ENCODE measurements at regions not wholly inside any gene's neighbourhood (a gene's known extent, or its start where the extent isn't known, plus 50 kb on each side); places are given as distances from the start of the nearest gene placed in this dataset.

DNA sequence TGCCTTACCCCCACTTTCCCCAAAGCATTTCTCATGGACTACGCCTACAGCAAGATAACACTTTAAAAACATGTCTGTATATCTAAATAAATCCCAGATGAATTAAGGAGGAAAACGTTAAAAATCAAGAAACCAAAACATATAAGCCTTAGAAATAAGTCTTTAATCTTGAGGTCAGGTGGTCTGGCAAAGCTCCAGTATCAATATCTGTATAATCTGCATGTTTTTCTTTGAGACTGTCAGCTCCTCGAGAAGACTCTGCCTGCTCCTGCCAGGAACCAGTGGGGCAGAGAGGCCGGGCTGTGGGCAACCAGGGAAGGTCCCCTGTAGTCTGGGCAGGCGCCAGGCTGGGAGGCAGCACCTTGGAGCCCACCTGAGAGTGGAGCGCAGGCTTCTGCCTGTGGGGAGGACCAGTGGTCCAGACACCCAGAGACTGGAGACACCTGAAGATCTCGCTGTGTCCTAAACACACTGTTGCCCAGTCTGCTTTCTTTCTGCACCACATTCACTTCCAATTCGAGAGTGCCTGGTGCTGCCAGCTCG is 291.0 kb upstream of the SOX11 start:
- DNase-seq (ENCODE audit: low read depth, low spot score) (no peak), FAIRE-seq (no peak), ATAC-seq (no peak)
- in situ Hi-C loops (cut with MboI) (no loop called here), intact Hi-C loops (cut with micrococcal nuclease; ENCODE audit: unreplicated experiment) (no loop called here)
- 19% methylated on average over 9 of the region's 9 CpGs for WGBS (ENCODE audit: insufficient coverage, insufficient replicate concordance, low lambda C conversion rate, missing lambda C conversion rate)
- CTCF ChIA-PET: no interaction called here
- Histone ChIP-seq H3K4me2 (ENCODE audit: control insufficient read depth, insufficient read depth) (no peak overlapping the region), H4K20me1 (ENCODE audit: control insufficient read depth, insufficient read depth) (no peaks in the 10 kb centered on the region), H3K9ac (ENCODE audit: control insufficient read depth, insufficient read depth, low read length) (no peak overlapping the region), H3K27me3 (replicated peaks in 1 of 2; ENCODE audit: control insufficient read depth in 2 of 2, insufficient read depth in 2 of 2, low read length in 1 of 2) (no peaks in the 10 kb centered on the region), H3K27ac (ENCODE audit: control insufficient read depth, insufficient read depth) (no peak overlapping the region), H3K36me3 (ENCODE audit: control insufficient read depth in 2 of 2, insufficient read depth in 2 of 2, low read length in 1 of 2) (no peaks in the 10 kb centered on the region), H3K4me3 (no peak overlapping the region), H3K4me1 (ENCODE audit: control insufficient read depth, insufficient read depth, low read length) (no peaks in the 10 kb centered on the region), H3K79me2 (ENCODE audit: control insufficient read depth, insufficient read depth, low read length) (no peaks in the 10 kb centered on the region), H2AFZ (ENCODE audit: control insufficient read depth, low read depth, low read length) (no peak overlapping the region), H3K9me3 (replicated peaks; ENCODE audit: control insufficient read depth, insufficient read depth, low read length) (no peaks in the 10 kb centered on the region)
- POLR2A ChIA-PET: no interaction called here
- RAD21 ChIA-PET (ENCODE audit: unreplicated experiment): no interaction called here
- SMC1A ChIA-PET (ENCODE audit: uncharacterized antibody, unreplicated experiment): no interaction called here
- TF ChIP-seq ZBED1 (IDR thresholded peaks at IDR 0.05; ENCODE audit: borderline replicate concordance) (no peak), ZNF24 (IDR thresholded peaks at IDR 0.05) (no peak), SRF (IDR thresholded peaks at IDR 0.05; ENCODE audit: low read depth in 2 of 2, low read length in 2 of 2) (no peak), SUPT20H (IDR thresholded peaks at IDR 0.05; ENCODE audit: borderline replicate concordance, control insufficient read depth, low read depth, low read length) (no peak), HDAC2 (IDR thresholded peaks at IDR 0.05) (no peak), NFXL1 (IDR thresholded peaks at IDR 0.05; ENCODE audit: borderline replicate concordance) (no peak), RAD51 (IDR thresholded peaks at IDR 0.05) (no peak), BHLHE40 (IDR thresholded peaks at IDR 0.05; ENCODE audit: borderline replicate concordance in 1 of 2, low read depth in 2 of 2, low read length in 1 of 2) (no peak), FOXM1 (IDR thresholded peaks at IDR 0.05; ENCODE audit: low read depth, low read length) (no peak), RCOR1 (conservative IDR thresholded peaks at IDR 0.05; ENCODE audit: low read depth, low read length) (no peak), RBBP5 (conservative IDR thresholded peaks at IDR 0.05) (no peak)
- TF ChIP-seq, protein P1, sequence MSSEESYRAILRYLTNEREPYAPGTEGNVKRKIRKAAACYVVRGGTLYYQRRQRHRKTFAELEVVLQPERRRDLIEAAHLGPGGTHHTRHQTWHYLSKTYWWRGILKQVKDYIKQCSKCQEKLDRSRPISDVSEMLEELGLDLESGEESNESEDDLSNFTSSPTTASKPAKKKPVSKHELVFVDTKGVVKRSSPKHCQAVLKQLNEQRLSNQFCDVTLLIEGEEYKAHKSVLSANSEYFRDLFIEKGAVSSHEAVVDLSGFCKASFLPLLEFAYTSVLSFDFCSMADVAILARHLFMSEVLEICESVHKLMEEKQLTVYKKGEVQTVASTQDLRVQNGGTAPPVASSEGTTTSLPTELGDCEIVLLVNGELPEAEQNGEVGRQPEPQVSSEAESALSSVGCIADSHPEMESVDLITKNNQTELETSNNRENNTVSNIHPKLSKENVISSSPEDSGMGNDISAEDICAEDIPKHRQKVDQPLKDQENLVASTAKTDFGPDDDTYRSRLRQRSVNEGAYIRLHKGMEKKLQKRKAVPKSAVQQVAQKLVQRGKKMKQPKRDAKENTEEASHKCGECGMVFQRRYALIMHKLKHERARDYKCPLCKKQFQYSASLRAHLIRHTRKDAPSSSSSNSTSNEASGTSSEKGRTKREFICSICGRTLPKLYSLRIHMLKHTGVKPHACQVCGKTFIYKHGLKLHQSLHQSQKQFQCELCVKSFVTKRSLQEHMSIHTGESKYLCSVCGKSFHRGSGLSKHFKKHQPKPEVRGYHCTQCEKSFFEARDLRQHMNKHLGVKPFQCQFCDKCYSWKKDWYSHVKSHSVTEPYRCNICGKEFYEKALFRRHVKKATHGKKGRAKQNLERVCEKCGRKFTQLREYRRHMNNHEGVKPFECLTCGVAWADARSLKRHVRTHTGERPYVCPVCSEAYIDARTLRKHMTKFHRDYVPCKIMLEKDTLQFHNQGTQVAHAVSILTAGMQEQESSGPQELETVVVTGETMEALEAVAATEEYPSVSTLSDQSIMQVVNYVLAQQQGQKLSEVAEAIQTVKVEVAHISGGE (CRISPR knock-in tag; IDR thresholded peaks at IDR 0.05): no peak
- TF ChIP-seq, protein P2, sequence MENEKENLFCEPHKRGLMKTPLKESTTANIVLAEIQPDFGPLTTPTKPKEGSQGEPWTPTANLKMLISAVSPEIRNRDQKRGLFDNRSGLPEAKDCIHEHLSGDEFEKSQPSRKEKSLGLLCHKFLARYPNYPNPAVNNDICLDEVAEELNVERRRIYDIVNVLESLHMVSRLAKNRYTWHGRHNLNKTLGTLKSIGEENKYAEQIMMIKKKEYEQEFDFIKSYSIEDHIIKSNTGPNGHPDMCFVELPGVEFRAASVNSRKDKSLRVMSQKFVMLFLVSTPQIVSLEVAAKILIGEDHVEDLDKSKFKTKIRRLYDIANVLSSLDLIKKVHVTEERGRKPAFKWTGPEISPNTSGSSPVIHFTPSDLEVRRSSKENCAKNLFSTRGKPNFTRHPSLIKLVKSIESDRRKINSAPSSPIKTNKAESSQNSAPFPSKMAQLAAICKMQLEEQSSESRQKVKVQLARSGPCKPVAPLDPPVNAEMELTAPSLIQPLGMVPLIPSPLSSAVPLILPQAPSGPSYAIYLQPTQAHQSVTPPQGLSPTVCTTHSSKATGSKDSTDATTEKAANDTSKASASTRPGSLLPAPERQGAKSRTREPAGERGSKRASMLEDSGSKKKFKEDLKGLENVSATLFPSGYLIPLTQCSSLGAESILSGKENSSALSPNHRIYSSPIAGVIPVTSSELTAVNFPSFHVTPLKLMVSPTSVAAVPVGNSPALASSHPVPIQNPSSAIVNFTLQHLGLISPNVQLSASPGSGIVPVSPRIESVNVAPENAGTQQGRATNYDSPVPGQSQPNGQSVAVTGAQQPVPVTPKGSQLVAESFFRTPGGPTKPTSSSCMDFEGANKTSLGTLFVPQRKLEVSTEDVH (IDR thresholded peaks at IDR 0.05; ENCODE audit: low read depth, partially characterized antibody): no peak
- no TSS peak for BruUV-seq (replicated peaks)

Measured in GM12878 (cell line).